Bronchial epithelial cell (primary cell): ENCODE measurements at regions not wholly inside any gene's neighbourhood (a gene's known extent, or its start where the extent isn't known, plus 50 kb on each side); places are given as distances from the start of the nearest gene placed in this dataset.
"Not testable (repeated sequence)": the region's sequence is repeated elsewhere in the genome, so short reads cannot be mapped to it uniquely, and the experiment has no call there.

Experiments
- DNase-seq: peaks from one replicate; pipeline ENCODE4 v3.0.0-alpha.2; 2010; ENCODE audit warnings: low read depth
- FAIRE-seq: peaks from 2 replicates; lab custom pipeline; 2011; peaks lifted over from hg19 to GRCh38; lab: Jason Lieb, UNC
- H3K27me3 ChIP-seq: 2 replicates; pipeline ENCODE4 v1.5.1; 2011; ENCODE audit warnings: low read length; ENCODE audit not compliant: control insufficient read depth, insufficient read depth
- H3K36me3 ChIP-seq: 2 replicates; pipeline ENCODE4 v1.5.1; 2011; ENCODE audit warnings: low read length; ENCODE audit not compliant: control insufficient read depth, insufficient read depth
- H3K4me3 ChIP-seq: 2 replicates; pipeline ENCODE4 v1.5.1; 2011; ENCODE audit warnings: mild to moderate bottlenecking, low read depth, low read length, control low read depth
- TF ChIP-seq, protein P1 (sequence below): IDR thresholded peaks from 2 replicates; pipeline ENCODE4 v1.5.1; 2011; ENCODE audit warnings: mild to moderate bottlenecking, moderate library complexity, low read length, control low read depth, inconsistent platforms; ENCODE audit not compliant: insufficient read depth, severe bottlenecking

DNA sequence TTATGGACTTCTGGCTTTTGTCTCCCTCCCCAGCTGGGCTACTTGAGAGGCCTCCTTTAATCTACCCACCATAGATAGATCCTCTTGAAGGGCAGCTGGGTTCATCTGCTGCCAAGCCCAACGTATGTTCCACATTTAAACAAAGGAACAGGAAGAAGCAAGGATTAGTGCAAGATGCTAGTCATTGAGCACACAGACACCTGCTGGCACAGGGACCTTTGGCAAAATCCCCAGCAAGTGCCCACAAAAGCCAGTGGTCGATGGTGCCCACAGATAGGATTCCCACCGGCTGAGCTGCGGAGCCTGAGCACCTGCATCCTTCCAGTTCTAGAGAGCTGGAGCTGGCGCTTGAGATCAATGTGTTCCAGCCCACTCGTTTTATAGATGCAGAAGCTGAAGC lies 57.7 kb upstream of the SHB start:
- peaks cover 4% of the 10 kb centered on the region for H3K27me3 ChIP-seq
- TF ChIP-seq, protein P1, sequence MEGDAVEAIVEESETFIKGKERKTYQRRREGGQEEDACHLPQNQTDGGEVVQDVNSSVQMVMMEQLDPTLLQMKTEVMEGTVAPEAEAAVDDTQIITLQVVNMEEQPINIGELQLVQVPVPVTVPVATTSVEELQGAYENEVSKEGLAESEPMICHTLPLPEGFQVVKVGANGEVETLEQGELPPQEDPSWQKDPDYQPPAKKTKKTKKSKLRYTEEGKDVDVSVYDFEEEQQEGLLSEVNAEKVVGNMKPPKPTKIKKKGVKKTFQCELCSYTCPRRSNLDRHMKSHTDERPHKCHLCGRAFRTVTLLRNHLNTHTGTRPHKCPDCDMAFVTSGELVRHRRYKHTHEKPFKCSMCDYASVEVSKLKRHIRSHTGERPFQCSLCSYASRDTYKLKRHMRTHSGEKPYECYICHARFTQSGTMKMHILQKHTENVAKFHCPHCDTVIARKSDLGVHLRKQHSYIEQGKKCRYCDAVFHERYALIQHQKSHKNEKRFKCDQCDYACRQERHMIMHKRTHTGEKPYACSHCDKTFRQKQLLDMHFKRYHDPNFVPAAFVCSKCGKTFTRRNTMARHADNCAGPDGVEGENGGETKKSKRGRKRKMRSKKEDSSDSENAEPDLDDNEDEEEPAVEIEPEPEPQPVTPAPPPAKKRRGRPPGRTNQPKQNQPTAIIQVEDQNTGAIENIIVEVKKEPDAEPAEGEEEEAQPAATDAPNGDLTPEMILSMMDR = no peak
- DNase-seq (no peak), FAIRE-seq (no peak)
- no peak overlapping the region for H3K4me3 ChIP-seq
- no peaks in the 10 kb centered on the region for H3K36me3 ChIP-seq

DNA sequence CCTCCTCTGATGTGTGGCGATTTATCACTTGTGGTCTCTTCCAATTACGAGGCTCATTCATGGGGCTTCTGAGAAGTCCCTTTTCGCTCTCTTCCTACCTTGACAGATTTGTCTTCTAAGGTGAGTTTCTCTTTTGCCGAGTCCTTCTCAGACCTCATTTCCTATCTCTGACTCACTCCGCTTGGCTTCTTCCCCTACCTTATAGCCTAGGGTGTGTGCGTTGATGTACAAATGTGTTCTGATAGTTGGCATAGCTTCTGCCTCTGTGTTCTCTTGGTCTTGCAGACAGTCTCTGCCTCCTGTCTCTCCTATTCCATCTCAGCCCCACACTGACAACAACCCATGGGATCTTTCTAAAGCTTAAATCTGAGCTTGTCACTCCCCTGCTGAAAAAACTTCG lies 56.9 kb upstream of the SHB start:
- no peaks in the 10 kb centered on the region for H3K36me3 ChIP-seq
- FAIRE-seq = peak; percentile 87
- no peak overlapping the region for H3K4me3 ChIP-seq
- TF ChIP-seq, protein P1 = no peak
- peak; percentile 68 for DNase-seq
- H3K27me3 ChIP-seq = peaks cover 8% of the 10 kb centered on the region

DNA sequence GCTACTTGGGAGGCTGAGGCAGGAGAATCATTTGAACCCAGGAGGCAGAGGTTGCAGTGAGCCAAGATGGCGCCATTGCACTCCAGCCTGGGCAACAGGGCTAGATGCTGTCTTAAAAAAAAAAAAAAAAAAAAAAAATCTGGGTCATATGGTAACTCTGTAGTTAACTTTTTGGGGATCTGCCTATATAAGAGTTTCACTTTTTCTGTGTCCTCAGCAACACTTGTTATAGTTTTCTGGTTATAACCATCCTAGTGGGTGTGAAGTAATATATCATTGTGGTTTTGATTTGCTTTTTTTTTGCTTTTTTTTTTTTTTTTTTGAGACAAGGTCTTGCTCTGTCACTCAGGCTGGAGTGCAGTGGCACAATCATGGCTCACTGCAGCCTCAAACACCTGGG lies 54.3 kb upstream of the SHB start:
- not testable (repeated sequence) for DNase-seq, H3K4me3 ChIP-seq, H3K27me3 ChIP-seq, H3K36me3 ChIP-seq, FAIRE-seq

DNA sequence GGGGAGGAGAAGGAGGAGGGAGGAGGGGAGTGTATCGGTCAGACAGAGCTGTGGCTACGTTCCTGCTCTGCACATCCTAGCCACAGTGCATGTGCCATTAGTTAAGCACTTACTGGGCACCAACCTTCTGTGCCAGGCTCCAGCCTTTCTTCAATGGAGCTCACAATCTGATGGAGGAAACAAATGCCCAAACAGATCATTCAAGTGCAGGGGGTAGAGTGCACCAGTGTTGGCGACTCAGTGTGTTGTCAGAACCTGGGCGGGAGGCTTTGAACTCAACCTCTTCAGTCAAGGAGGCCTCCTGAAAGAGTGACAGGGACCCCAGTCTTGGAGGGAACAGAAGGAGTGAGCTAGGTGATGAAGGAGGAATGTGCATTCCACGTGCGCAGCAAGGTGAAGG lies 51.9 kb upstream of the SHB start:
- DNase-seq (no peak), FAIRE-seq (no peak)
- TF ChIP-seq, protein P1 = no peak
- peaks cover 3% of the 10 kb centered on the region for H3K27me3 ChIP-seq
- H3K36me3 ChIP-seq = no peaks in the 10 kb centered on the region
- H3K4me3 ChIP-seq = no peak overlapping the region

DNA sequence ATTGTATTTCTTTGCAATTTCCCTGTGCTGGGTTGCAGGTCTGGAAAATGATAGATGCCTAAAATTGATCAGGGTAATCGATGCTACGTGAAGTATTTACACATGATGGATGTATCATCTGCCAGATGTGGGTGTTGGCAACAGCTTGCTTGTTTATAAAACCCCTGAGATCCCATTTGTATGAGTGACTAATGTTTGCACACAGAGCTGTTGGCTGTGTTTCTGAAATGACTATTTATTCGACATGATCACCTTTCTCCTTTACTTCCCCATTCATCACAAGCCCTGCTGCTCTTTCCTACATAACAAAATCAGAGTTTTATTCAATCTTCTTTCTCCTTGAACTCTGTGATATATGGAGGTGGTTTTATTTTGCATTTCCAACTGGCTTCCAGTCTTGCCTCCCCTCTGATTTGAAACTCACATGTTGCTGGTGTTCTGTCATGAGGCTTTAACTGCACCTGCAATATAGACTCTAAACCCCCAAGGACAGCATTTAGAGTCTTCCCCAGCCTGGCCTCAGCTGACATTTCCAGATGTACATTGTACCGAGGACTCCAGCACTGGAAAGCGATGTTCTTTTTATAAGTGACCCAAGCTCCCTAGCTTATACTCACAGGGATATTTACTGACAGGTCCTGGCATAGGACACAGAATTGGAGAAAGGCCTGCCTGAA lies 50.7 kb upstream of the SHB start:
- DNase-seq (peak; percentile 79), FAIRE-seq (no peak)
- Histone ChIP-seq H3K27me3 (peaks cover 6% of the 10 kb centered on the region), H3K4me3 (no peak overlapping the region), H3K36me3 (no peaks in the 10 kb centered on the region)
- TF ChIP-seq, protein P1 = no peak

DNA sequence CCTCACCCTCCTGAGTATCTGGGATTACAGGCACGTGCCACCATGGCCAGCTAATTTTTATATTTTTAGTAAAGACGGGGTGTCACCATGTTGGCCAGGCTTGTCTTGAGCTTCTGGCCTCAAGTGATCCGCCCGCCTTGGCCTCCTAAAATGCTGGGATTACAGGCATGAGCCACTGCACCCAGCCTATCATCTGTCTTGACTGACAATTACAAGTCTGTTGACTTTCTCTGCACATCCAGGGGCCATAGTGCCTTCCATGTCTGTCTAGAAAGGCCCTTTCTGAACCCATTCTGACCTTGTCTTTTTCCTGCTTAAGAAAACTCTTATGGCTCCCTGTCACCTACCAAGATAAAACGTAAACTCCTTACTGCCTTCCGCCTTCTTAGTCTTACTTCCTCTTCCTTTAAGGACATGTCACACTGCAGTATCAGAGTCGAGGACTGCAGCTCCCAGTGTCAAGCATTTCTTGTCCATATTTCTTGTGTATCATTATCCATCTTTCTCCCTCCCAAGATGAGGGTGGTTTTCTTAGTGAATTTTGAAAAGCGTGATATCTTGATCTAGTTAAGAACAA lies 49.9 kb upstream of the SHB start:
- Histone ChIP-seq H3K27me3 (peaks cover 6% of the 10 kb centered on the region), H3K4me3 (no peak overlapping the region), H3K36me3 (no peaks in the 10 kb centered on the region)
- FAIRE-seq (no peak), DNase-seq (no peak)
- TF ChIP-seq, protein P1 = no peak
